GM12878 (cell line): ENCODE measurements at regions not wholly inside any gene's neighbourhood (a gene's known extent, or its start where the extent isn't known, plus 50 kb on each side); places are given as distances from the start of the nearest gene placed in this dataset.

Experiments used
- ATAC-seq: fragments of 200-7000 bp; cut with Tn5 transposase; 3 replicates; pipeline ENCODE4 v1.9.1; 2020; ENCODE audit warnings: mild to moderate bottlenecking, moderate library complexity
- BruUV-seq: library from RNA; stranded (reverse); fragments of 400-500 nt; replicated peaks from 2 replicates; lab custom pipeline; 2021; lab: Mats Ljungman, UMichigan
- CTCF ChIA-PET: fragments of 300-600 bp; sonication (Branson Sonifier 250); formaldehyde crosslinking; extraction: SDS; loops from one replicate; lab custom pipeline; 2021; ENCODE audit warnings: inconsistent platforms; lab: Yijun Ruan, JAX
- POLR2A ChIA-PET: fragments of 350-600 bp; formaldehyde crosslinking; extraction: SDS; loops from one replicate; lab custom pipeline; 2021; ENCODE audit warnings: inconsistent platforms; lab: Charles Lee
- RAD21 ChIA-PET: fragments of 300-600 bp; sonication (Branson Sonifier 250); formaldehyde crosslinking; loops from one replicate; lab custom pipeline; 2023; ENCODE audit warnings: antibody characterized with exemption; ENCODE audit not compliant: unreplicated experiment; lab: Charles Lee
- SMC1A ChIA-PET: fragments of 300-600 bp; sonication (Branson Sonifier 250); formaldehyde crosslinking; loops from one replicate; lab custom pipeline; 2023; ENCODE audit not compliant: unreplicated experiment, uncharacterized antibody; lab: Charles Lee
- DNase-seq: peaks from one replicate; pipeline ENCODE4 v3.0.0-alpha.2; 2011; ENCODE audit warnings: low read depth, low spot score
- FAIRE-seq: peaks from 3 replicates; lab custom pipeline; 2011; peaks lifted over from hg19 to GRCh38; lab: Jason Lieb, UNC
- H2AFZ ChIP-seq: 2 replicates; pipeline ENCODE4 v1.6.0; 2011; ENCODE audit warnings: low read depth, low read length, control low read depth; ENCODE audit not compliant: control insufficient read depth
- H3K27ac ChIP-seq: 2 replicates; pipeline ENCODE4 v1.5.1; 2011; ENCODE audit warnings: control low read depth; ENCODE audit not compliant: control insufficient read depth, insufficient read depth
- H3K27me3 ChIP-seq, 2 experiments: replicated peaks in 1 of 2; 2 replicates each; pipeline versions ENCODE4 v1.6.0 to v1.6.1; 2011; ENCODE audit warnings: low read length in 1 of 2; ENCODE audit not compliant: control insufficient read depth in 2 of 2, insufficient read depth in 2 of 2
- H3K36me3 ChIP-seq, 2 experiments: 2 replicates each; pipeline ENCODE4 v1.5.1; 2011; ENCODE audit warnings: low read length in 1 of 2; ENCODE audit not compliant: control insufficient read depth in 2 of 2, insufficient read depth in 2 of 2
- H3K4me1 ChIP-seq: 2 replicates; pipeline ENCODE4 v1.6.1; 2011; ENCODE audit warnings: mild to moderate bottlenecking, low read length, moderate library complexity, mixed read lengths; ENCODE audit not compliant: control insufficient read depth, insufficient read depth
- H3K4me2 ChIP-seq: 2 replicates; pipeline ENCODE4 v1.6.0; 2011; ENCODE audit warnings: control low read depth; ENCODE audit not compliant: control insufficient read depth, insufficient read depth
- H3K4me3 ChIP-seq: fragments of 200-600 bp; sonication (generic); 2 replicates; pipeline ENCODE4 v1.5.1; 2016
- H3K79me2 ChIP-seq: 2 replicates; pipeline ENCODE4 v1.6.0; 2011; ENCODE audit warnings: low read length; ENCODE audit not compliant: control insufficient read depth, insufficient read depth
- H3K9ac ChIP-seq: 2 replicates; pipeline ENCODE4 v1.8.0; 2011; ENCODE audit warnings: low read length, control low read depth, mixed read lengths; ENCODE audit not compliant: control insufficient read depth, insufficient read depth
- H3K9me3 ChIP-seq: replicated peaks from 3 replicates; pipeline ENCODE4 v1.5.1; 2011; ENCODE audit warnings: mild to moderate bottlenecking, low read length; ENCODE audit not compliant: control insufficient read depth, insufficient read depth
- H4K20me1 ChIP-seq: 2 replicates; pipeline ENCODE4 v1.6.0; 2011; ENCODE audit not compliant: control insufficient read depth, insufficient read depth
- BCL11A ChIP-seq: IDR thresholded peaks from 2 replicates; pipeline ENCODE4 v1.6.1; 2011; ENCODE audit warnings: low read depth, low read length
- GATAD2B ChIP-seq: fragments of 450-650 bp; conservative IDR thresholded peaks from 2 replicates; pipeline ENCODE4 v1.6.1; 2017; ENCODE audit warnings: low read depth, mild to moderate bottlenecking, moderate library complexity
- NBN ChIP-seq: fragments of 450-650 bp; IDR thresholded peaks from 2 replicates; pipeline ENCODE4 v1.6.1; 2016
- NRF1 ChIP-seq: conservative IDR thresholded peaks from 2 replicates; pipeline ENCODE4 v1.6.1; 2011; ENCODE audit warnings: mild to moderate bottlenecking, low read depth, low read length, improper control_type of control experiment
- PAX5 ChIP-seq: IDR thresholded peaks from 2 replicates; pipeline ENCODE4 v1.6.1; 2011; ENCODE audit warnings: low read depth, low read length, borderline replicate concordance
- RUNX3 ChIP-seq: IDR thresholded peaks from 2 replicates; pipeline ENCODE4 v1.6.1; 2012; ENCODE audit warnings: low read length, inconsistent platforms
- SUZ12 ChIP-seq: fragments of 200-600 bp; sonication (generic); IDR thresholded peaks from one replicate; pipeline ENCODE4 v1.6.1; 2018; ENCODE audit warnings: antibody characterized with exemption, mild to moderate bottlenecking; ENCODE audit not compliant: unreplicated experiment
- WGBS: methylation state at CpG from one replicate; pipeline ENCODE4 v1.1.6; 2016; ENCODE audit warnings: low lambda C conversion rate; ENCODE audit not compliant: insufficient replicate concordance, insufficient coverage; ENCODE audit errors: missing lambda C conversion rate; 5-methylcytosine and 5-hydroxymethylcytosine counted together
- in situ Hi-C: fragments of 300-500 bp; cut with MboI; formaldehyde crosslinking; loops from 9 replicates; pipeline ENCODE4 v1.14.3; 2018; ENCODE audit warnings: mixed read lengths
- intact Hi-C: fragments of 100-400 bp; cut with micrococcal nuclease; formaldehyde crosslinking; loops from one replicate; pipeline ENCODE4 v1.14.2; 2022; ENCODE audit not compliant: unreplicated experiment

GRCh38 chr7:23893176-23893941 lies 183.3 kb downstream of the STK31 start:
- intact Hi-C loops (no loop called here), in situ Hi-C loops (no loop called here)
- TF ChIP-seq SUZ12 = no peak
- TF ChIP-seq NBN = no peak
- TF ChIP-seq GATAD2B = no peak
- TF ChIP-seq BCL11A = no peak
- no peaks in the 10 kb centered on the region for H3K9me3 ChIP-seq
- H3K4me1 ChIP-seq = no peaks in the 10 kb centered on the region
- no peak for FAIRE-seq
- H3K79me2 ChIP-seq = no peaks in the 10 kb centered on the region
- POLR2A ChIA-PET = no interaction called here
- RAD21 ChIA-PET = no interaction called here
- H3K27ac ChIP-seq = no peak overlapping the region
- H3K4me3 ChIP-seq = no peak overlapping the region
- H4K20me1 ChIP-seq = no peaks in the 10 kb centered on the region
- CTCF ChIA-PET = interaction anchor here (0.6 kb wide), 1 partner anchor 167 kb away, joined by 3 read pairs; no protein-coding TSS in a partner anchor
- no peak for ATAC-seq
- WGBS = 38% methylated on average over 7 of the region's 7 CpGs
- no peak overlapping the region for H3K9ac ChIP-seq
- no peak overlapping the region for H2AFZ ChIP-seq
- H3K27me3 ChIP-seq = no peaks in the 10 kb centered on the region; a peak in 2 of 4 replicates
- SMC1A ChIA-PET = no interaction called here
- no peaks in the 10 kb centered on the region for H3K36me3 ChIP-seq
- BruUV-seq = no TSS peak
- no peak overlapping the region for H3K4me2 ChIP-seq
- no peak for DNase-seq

DNA sequence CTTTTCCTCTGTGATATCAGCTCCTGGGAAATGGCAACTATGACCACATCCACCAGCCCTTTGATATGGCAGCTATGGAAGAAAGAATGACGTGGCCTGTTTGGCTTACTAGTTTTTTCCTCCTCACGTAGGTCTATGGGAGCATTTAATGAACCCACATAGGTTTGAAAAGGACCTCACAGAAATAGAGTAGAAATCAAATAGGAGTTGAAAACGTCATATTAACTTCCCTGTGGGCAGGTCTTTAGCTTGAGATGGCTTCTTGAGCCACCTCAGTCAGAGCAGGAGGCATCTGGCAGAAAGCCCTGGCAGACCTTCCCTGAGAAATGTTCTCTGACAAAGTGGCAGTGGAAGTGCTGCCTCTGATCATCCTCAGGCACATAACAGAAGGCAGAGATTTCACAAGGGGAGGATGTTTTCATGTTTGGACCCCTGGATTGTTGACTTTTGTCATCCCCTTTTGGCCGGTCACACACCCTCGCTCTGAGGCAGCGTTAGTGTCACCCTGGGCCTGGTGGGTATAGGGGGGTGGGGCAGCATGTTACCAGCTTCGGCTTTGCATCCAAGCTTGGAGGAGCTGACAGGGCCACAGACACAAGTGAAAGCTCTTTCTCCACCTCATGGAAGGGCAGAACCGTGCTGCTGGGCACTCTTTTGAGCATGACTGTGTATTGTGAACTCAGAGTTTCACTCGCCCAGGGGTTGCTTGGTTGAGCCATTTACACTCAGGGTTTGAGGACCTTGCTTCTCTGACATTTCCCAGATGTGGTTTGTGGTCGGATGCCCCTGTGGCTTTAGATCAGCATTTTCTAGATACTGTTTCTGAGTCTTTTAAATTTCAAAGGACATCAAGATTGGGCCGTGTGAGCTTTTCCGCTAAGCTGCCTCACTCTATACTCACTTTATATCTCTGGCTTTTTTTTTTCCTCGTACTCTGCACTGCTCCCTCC lies 184.2 kb downstream of the STK31 start:
- FAIRE-seq (no peak), DNase-seq (peak; percentile 24), ATAC-seq (peak; percentile 65)
- Histone ChIP-seq H3K4me2 (no peak overlapping the region), H3K9ac (no peak overlapping the region), H3K9me3 (no peaks in the 10 kb centered on the region), H3K79me2 (no peaks in the 10 kb centered on the region), H4K20me1 (no peaks in the 10 kb centered on the region), H3K36me3 (no peaks in the 10 kb centered on the region), H2AFZ (no peak overlapping the region), H3K4me3 (no peak overlapping the region)
- CTCF ChIA-PET = no interaction called here
- in situ Hi-C loops = no loop called here
- SMC1A ChIA-PET = no interaction called here
- whole genome bisulfite sequencing = 11% methylated on average over 13 of the region's 13 CpGs
- POLR2A ChIA-PET = no interaction called here
- RAD21 ChIA-PET = no interaction called here
- intact Hi-C loops = no loop called here
- no TSS peak for BruUV-seq
- no peak for TF ChIP-seq NRF1
- no peak for TF ChIP-seq PAX5
- TF ChIP-seq RUNX3 = peak; percentile 68
- TF ChIP-seq, all 136 proteins: peak for 1
- no peaks in the 10 kb centered on the region; a peak in 2 of 4 replicates for H3K27me3 ChIP-seq
- H3K27ac ChIP-seq = no peak overlapping the region
- no peaks in the 10 kb centered on the region for H3K4me1 ChIP-seq
